A673 (cell line): ENCODE measurements at regions not wholly inside any gene's neighbourhood (a gene's known extent, or its start where the extent isn't known, plus 50 kb on each side); places are given as distances from the start of the nearest gene placed in this dataset.

Experiments
- BruUV-seq: library from RNA; stranded (reverse); fragments of 400-500 nt; replicated peaks from 2 replicates; lab custom pipeline; 2021; lab: Mats Ljungman, UMichigan
- CTCF ChIA-PET: fragments of 300-600 bp; sonication (Branson Sonifier 250); formaldehyde crosslinking; loops from one replicate; lab custom pipeline; 2022; ENCODE audit warnings: antibody characterized with exemption; lab: Charles Lee
- POLR2A ChIA-PET: fragments of 300-600 bp; sonication (Branson Sonifier 250); formaldehyde crosslinking; loops from one replicate; lab custom pipeline; 2022; ENCODE audit warnings: antibody characterized with exemption; ENCODE audit not compliant: low non-redundant PET; lab: Charles Lee
- DNase-seq: peaks from one replicate; pipeline ENCODE4 v3.0.0-alpha.2; 2015; ENCODE audit warnings: low spot score
- H3K27ac ChIP-seq: fragments of 200-600 bp; sonication (generic); 2 replicates; pipeline ENCODE4 v1.5.1; 2016; ENCODE audit warnings: mixed run types, low read depth, mild to moderate bottlenecking, mixed read lengths, antibody characterized with exemption, low read length; ENCODE audit not compliant: poor library complexity, severe bottlenecking
- H3K27me3 ChIP-seq: fragments of 200-600 bp; sonication (generic); replicated peaks from 2 replicates; pipeline ENCODE4 v1.6.1; 2017; ENCODE audit warnings: mixed run types, low read depth, mild to moderate bottlenecking, mixed read lengths, antibody characterized with exemption, low read length; ENCODE audit not compliant: insufficient read depth, poor library complexity
- H3K36me3 ChIP-seq: fragments of 200-600 bp; sonication (generic); 2 replicates; pipeline ENCODE4 v1.6.1; 2016; ENCODE audit warnings: mixed run types, mild to moderate bottlenecking, mixed read lengths, antibody characterized with exemption, low read length; ENCODE audit not compliant: insufficient read depth, poor library complexity, severe bottlenecking
- H3K4me1 ChIP-seq: fragments of 200-600 bp; sonication (generic); 2 replicates; pipeline ENCODE4 v1.6.1; 2017; ENCODE audit warnings: mixed run types, mild to moderate bottlenecking, mixed read lengths, antibody characterized with exemption, low read length; ENCODE audit not compliant: insufficient read depth, poor library complexity, severe bottlenecking
- H3K4me3 ChIP-seq: fragments of 200-600 bp; sonication (generic); 2 replicates; pipeline ENCODE4 v1.5.1; 2016; ENCODE audit warnings: low read depth, mixed run types, mild to moderate bottlenecking, mixed read lengths, low read length; ENCODE audit not compliant: poor library complexity, severe bottlenecking
- H3K9me3 ChIP-seq: fragments of 200-600 bp; sonication (generic); 2 replicates; pipeline ENCODE4 v1.6.1; 2016; ENCODE audit warnings: mixed run types, low read depth, mild to moderate bottlenecking, mixed read lengths, antibody characterized with exemption, low read length; ENCODE audit not compliant: poor library complexity, severe bottlenecking
- EZH2 ChIP-seq: fragments of 200-600 bp; sonication (generic); IDR thresholded peaks from 2 replicates; pipeline ENCODE4 v1.6.1; 2017; ENCODE audit warnings: borderline replicate concordance, low read depth, mild to moderate bottlenecking, mixed read lengths, antibody characterized with exemption, low read length; ENCODE audit not compliant: poor library complexity, severe bottlenecking
- intact Hi-C: fragments of 100-400 bp; cut with micrococcal nuclease; formaldehyde crosslinking; loops from one replicate; pipeline ENCODE4 v1.10.0; 2022; ENCODE audit not compliant: unreplicated experiment
- TF ChIP-seq, protein P1 (sequence below): fragments of 300-800, 200-600 bp; sonication (generic); conservative IDR thresholded peaks from 2 replicates; pipeline ENCODE4 v1.5.1; 2017; ENCODE audit warnings: low read depth, mild to moderate bottlenecking, antibody characterized with exemption, low read length, moderate library complexity, mixed read lengths

DNA sequence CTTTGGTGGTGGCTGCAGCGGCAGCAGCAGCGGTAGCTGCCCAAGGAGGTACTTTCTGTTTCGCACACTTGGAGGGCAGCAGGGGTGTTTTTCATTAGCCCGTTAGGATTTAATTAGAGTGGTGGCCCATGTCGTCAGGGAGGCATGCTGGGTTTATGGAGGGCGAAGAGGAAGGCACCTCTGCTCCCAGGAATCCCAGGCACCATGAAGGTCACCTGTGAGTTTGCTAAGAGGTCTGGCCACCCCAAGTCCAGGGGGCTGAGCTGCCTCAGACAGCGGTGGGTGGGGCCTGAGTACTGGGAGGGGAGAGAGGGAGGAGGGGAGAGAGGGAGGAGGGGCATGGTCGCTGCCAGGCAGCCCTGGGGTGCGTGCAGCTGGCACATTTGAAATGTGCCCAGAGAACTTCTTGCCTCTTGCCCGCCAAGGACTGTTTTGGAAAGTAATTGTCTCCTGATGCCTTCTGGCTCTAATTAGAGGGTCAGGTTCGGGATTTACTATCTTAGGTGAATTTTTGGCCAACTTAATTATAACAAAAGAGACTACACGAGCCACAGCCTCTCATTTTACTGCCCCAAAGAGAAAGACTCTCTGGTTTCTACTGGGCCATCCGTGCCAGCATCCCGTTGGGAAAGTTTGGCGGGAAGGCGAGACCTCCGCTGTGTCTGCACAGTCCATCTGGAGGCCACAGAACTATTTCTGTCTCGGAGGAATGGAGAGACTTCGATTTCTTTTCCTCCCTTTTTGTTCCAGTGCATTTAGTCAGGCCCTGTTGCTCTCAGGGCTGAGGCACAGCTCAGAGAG lies 62.0 kb downstream of the GLI2 start:
- ChIA-PET CTCF (no interaction called here), POLR2A (no interaction called here)
- no peaks in the 10 kb centered on the region for H3K36me3 ChIP-seq
- TF ChIP-seq, protein P1, sequence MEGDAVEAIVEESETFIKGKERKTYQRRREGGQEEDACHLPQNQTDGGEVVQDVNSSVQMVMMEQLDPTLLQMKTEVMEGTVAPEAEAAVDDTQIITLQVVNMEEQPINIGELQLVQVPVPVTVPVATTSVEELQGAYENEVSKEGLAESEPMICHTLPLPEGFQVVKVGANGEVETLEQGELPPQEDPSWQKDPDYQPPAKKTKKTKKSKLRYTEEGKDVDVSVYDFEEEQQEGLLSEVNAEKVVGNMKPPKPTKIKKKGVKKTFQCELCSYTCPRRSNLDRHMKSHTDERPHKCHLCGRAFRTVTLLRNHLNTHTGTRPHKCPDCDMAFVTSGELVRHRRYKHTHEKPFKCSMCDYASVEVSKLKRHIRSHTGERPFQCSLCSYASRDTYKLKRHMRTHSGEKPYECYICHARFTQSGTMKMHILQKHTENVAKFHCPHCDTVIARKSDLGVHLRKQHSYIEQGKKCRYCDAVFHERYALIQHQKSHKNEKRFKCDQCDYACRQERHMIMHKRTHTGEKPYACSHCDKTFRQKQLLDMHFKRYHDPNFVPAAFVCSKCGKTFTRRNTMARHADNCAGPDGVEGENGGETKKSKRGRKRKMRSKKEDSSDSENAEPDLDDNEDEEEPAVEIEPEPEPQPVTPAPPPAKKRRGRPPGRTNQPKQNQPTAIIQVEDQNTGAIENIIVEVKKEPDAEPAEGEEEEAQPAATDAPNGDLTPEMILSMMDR = no peak
- TF ChIP-seq EZH2 = no peak
- H3K27me3 ChIP-seq = no peaks in the 10 kb centered on the region
- no peak overlapping the region for H3K4me3 ChIP-seq
- intact Hi-C loops = no loop called here
- H3K4me1 ChIP-seq = peaks cover 24% of the 10 kb centered on the region
- H3K9me3 ChIP-seq = no peaks in the 10 kb centered on the region
- peak overlapping the region; percentile 17 for H3K27ac ChIP-seq
- no TSS peak for BruUV-seq
- no peak for DNase-seq

- Histone ChIP-seq H3K36me3 (no peaks in the 10 kb centered on the region), H3K27me3 (no peaks in the 10 kb centered on the region), H3K4me1 (peaks cover 24% of the 10 kb centered on the region), H3K27ac (peak overlapping the region; percentile 48), H3K4me3 (no peak overlapping the region), H3K9me3 (no peaks in the 10 kb centered on the region)
- TF ChIP-seq, protein P1 = no peak
- no peak for TF ChIP-seq EZH2
- CTCF ChIA-PET = no interaction called here
- BruUV-seq = no TSS peak
- DNase-seq = peak; percentile 59
- POLR2A ChIA-PET = no interaction called here
- intact Hi-C loops = no loop called here
These were observed 63.0 kb downstream of the GLI2 start for GRCh38 chr2:120798567-120799247.

GRCh38 chr2:120802158-120802557 lies 66.5 kb downstream of the GLI2 start:
- Histone ChIP-seq H3K27me3 (no peaks in the 10 kb centered on the region), H3K4me1 (peaks cover 23% of the 10 kb centered on the region), H3K36me3 (no peaks in the 10 kb centered on the region), H3K9me3 (no peaks in the 10 kb centered on the region), H3K4me3 (no peak overlapping the region), H3K27ac (no peak overlapping the region)
- POLR2A ChIA-PET = no interaction called here
- TF ChIP-seq, protein P1 = no peak
- no peak for TF ChIP-seq EZH2
- BruUV-seq = no TSS peak
- CTCF ChIA-PET = no interaction called here
- intact Hi-C loops = no loop called here
- DNase-seq = no peak
